PC-3 (cell line): ENCODE measurements at regions not wholly inside any gene's neighbourhood (a gene's known extent, or its start where the extent isn't known, plus 50 kb on each side); places are given as distances from the start of the nearest gene placed in this dataset.
"Not testable (repeated sequence)": the region's sequence is repeated elsewhere in the genome, so short reads cannot be mapped to it uniquely, and the experiment has no call there.

Experiments
- ATAC-seq: fragments of 200-7000 bp; cut with Tn5 transposase; 2 replicates; pipeline ENCODE4 v1.9.1; 2020; ENCODE audit warnings: mild to moderate bottlenecking, moderate library complexity
- BruUV-seq: library from RNA; stranded (reverse); fragments of 400-500 nt; replicated peaks from 2 replicates; lab custom pipeline; 2021; lab: Mats Ljungman, UMichigan
- CTCF ChIA-PET: fragments of 300-600 bp; sonication (Branson Sonifier 250); formaldehyde crosslinking; loops from one replicate; lab custom pipeline; 2022; ENCODE audit warnings: antibody characterized with exemption; lab: Charles Lee
- POLR2A ChIA-PET: fragments of 300-600 bp; sonication (Branson Sonifier 250); formaldehyde crosslinking; loops from one replicate; lab custom pipeline; 2022; ENCODE audit warnings: antibody characterized with exemption; ENCODE audit not compliant: unreplicated experiment; lab: Charles Lee
- DNase-seq: peaks from one replicate; pipeline ENCODE4 v3.0.0-alpha.2; 2015
- H2AFZ ChIP-seq: fragments of 300-600 bp; sonication (generic); 2 replicates; pipeline ENCODE4 v1.6.0; 2016; ENCODE audit warnings: antibody characterized with exemption, low read length
- H3F3A ChIP-seq: fragments of 300-600 bp; sonication (generic); one replicate; pipeline ENCODE4 v1.6.0; 2017; ENCODE audit warnings: antibody characterized with exemption, low read length, control low read depth, mild to moderate bottlenecking; ENCODE audit not compliant: unreplicated experiment
- H3K27ac ChIP-seq: fragments of 300-600 bp; sonication (generic); 2 replicates; pipeline ENCODE4 v1.5.1; 2016; ENCODE audit warnings: mild to moderate bottlenecking, low read length
- H3K27me3 ChIP-seq: fragments of 300-600 bp; sonication (generic); 2 replicates; pipeline ENCODE4 v1.6.1; 2016; ENCODE audit warnings: low read length, mixed read lengths
- H3K36me3 ChIP-seq: fragments of 300-600 bp; sonication (generic); 2 replicates; pipeline ENCODE4 v1.6.1; 2016; ENCODE audit warnings: low read depth, mixed run types, low read length, mixed read lengths
- H3K4me1 ChIP-seq: fragments of 300-600 bp; sonication (generic); 2 replicates; pipeline ENCODE4 v1.5.1; 2016; ENCODE audit warnings: low read length; ENCODE audit not compliant: insufficient read depth
- H3K4me2 ChIP-seq: fragments of 300-600 bp; sonication (generic); 2 replicates; pipeline ENCODE4 v1.6.0; 2016; ENCODE audit warnings: low read length
- H3K4me3 ChIP-seq: fragments of 300-600 bp; sonication (generic); 2 replicates; pipeline ENCODE4 v1.5.1; 2016; ENCODE audit warnings: mild to moderate bottlenecking, low read length, mixed read lengths
- H3K79me2 ChIP-seq: fragments of 300-600 bp; sonication (generic); 2 replicates; pipeline ENCODE4 v1.6.1; 2017; ENCODE audit warnings: low read length, mixed read lengths
- H3K9ac ChIP-seq: fragments of 300-600 bp; sonication (generic); 2 replicates; pipeline ENCODE4 v1.6.0; 2016; ENCODE audit warnings: mild to moderate bottlenecking, low read length
- H3K9me2 ChIP-seq: fragments of 300-600 bp; sonication (generic); replicated peaks from 2 replicates; pipeline ENCODE4 v1.6.1; 2016; ENCODE audit warnings: mixed run types, low read length, mixed read lengths
- H3K9me3 ChIP-seq: fragments of 300-600 bp; sonication (generic); 2 replicates; pipeline ENCODE4 v1.6.1; 2016; ENCODE audit warnings: low read length, mixed read lengths
- H4K20me1 ChIP-seq: fragments of 300-600 bp; sonication (generic); 2 replicates; pipeline ENCODE4 v1.6.1; 2016; ENCODE audit warnings: low read length, mixed read lengths
- CTCF ChIP-seq: fragments of 300-600 bp; sonication (generic); conservative IDR thresholded peaks from 2 replicates; pipeline ENCODE4 v1.5.1; 2017; ENCODE audit warnings: antibody characterized with exemption, low read depth, mild to moderate bottlenecking, low read length
- EZH2 ChIP-seq: fragments of 300-600 bp; sonication (generic); IDR thresholded peaks from one replicate; pipeline ENCODE4 v1.6.1; 2017; ENCODE audit warnings: antibody characterized with exemption, mild to moderate bottlenecking, low read length; ENCODE audit not compliant: unreplicated experiment
- EZH2phosphoT487 ChIP-seq: fragments of 300-600 bp; sonication (generic); IDR thresholded peaks from 2 replicates; pipeline ENCODE4 v1.6.1; 2018; ENCODE audit warnings: mild to moderate bottlenecking, antibody characterized with exemption, low read length, borderline replicate concordance
- intact Hi-C: fragments of 100-400 bp; cut with micrococcal nuclease; formaldehyde crosslinking; loops from 2 replicates; pipeline ENCODE4 v1.9.0; 2023

GRCh38 chr5:148884339-148885020, 58.1 kb downstream of the ADRB2 start:
- H3K27ac ChIP-seq = no peak overlapping the region
- H3K9ac ChIP-seq = no peak overlapping the region
- ATAC-seq = 0 out of 2 replicates have a peak, but pooled peaks have one; percentile 29
- no peak for TF ChIP-seq CTCF
- no peak for TF ChIP-seq EZH2phosphoT487
- no peak for TF ChIP-seq EZH2
- no TSS peak for BruUV-seq
- no peaks in the 10 kb centered on the region for H3K79me2 ChIP-seq
- intact Hi-C loops = no loop called here
- H2AFZ ChIP-seq = no peak overlapping the region
- no peak overlapping the region for H3K4me3 ChIP-seq
- no peaks in the 10 kb centered on the region for H4K20me1 ChIP-seq
- no peaks in the 10 kb centered on the region for H3F3A ChIP-seq
- DNase-seq = no peak
- H3K36me3 ChIP-seq = no peaks in the 10 kb centered on the region
- H3K4me2 ChIP-seq = no peak overlapping the region
- POLR2A ChIA-PET = interaction anchor here (0.6 kb wide), 1 partner anchor 23 kb away, joined by 4 read pairs; no protein-coding TSS in a partner anchor
- no peaks in the 10 kb centered on the region for H3K4me1 ChIP-seq
- no peaks in the 10 kb centered on the region for H3K27me3 ChIP-seq
- 0 out of 2 replicates have a peak, but pooled peaks cover 3% of the 10 kb centered on the region for H3K9me2 ChIP-seq
- CTCF ChIA-PET = interaction anchor here (0.7 kb wide), 2 partner anchors 151 to 153 kb away, joined by 3 read pairs; no protein-coding TSS in a partner anchor
- H3K9me3 ChIP-seq = no peaks in the 10 kb centered on the region

GRCh38 chr5:148887123-148887881, 60.9 kb downstream of the ADRB2 start:
- ATAC-seq (no peak), DNase-seq (no peak)
- Histone ChIP-seq H3K27me3 (no peaks in the 10 kb centered on the region), H3K4me3 (no peak overlapping the region), H3K9me2 (no peaks in the 10 kb centered on the region), H3K4me2 (no peak overlapping the region), H3K4me1 (no peaks in the 10 kb centered on the region), H3K79me2 (no peaks in the 10 kb centered on the region), H3K27ac (no peak overlapping the region), H2AFZ (no peak overlapping the region), H3F3A (no peaks in the 10 kb centered on the region), H3K36me3 (no peaks in the 10 kb centered on the region), H3K9ac (no peak overlapping the region), H4K20me1 (no peaks in the 10 kb centered on the region), H3K9me3 (no peaks in the 10 kb centered on the region)
- POLR2A ChIA-PET = no interaction called here
- CTCF ChIA-PET = no interaction called here
- intact Hi-C loops = no loop called here
- BruUV-seq = no TSS peak
- TF ChIP-seq CTCF = no peak
- no peak for TF ChIP-seq EZH2phosphoT487
- TF ChIP-seq EZH2 = no peak

DNA sequence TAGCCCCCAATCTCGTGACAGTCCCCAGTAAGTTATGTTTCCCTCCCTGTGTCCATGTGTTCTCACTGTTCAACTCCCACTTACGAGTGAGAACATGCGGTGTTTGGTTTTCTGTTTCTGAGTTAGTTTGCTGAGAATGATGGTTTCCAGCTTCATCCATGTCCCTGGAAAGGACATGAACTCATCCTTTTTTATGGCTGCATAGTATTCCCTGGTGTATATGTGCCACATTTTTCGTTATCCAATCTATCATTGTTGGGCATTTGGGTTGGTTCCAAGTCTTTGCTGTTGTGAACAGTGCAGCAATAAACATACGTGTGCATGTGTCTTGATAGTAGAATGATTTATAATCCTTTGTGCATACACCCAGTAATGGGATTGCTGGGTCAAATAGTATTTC, 63.5 kb downstream of the ADRB2 start:
- H3K4me2 ChIP-seq, H3K27me3 ChIP-seq, H3K9ac ChIP-seq, H3K9me2 ChIP-seq, H2AFZ ChIP-seq, H4K20me1 ChIP-seq, H3K4me3 ChIP-seq, H3K27ac ChIP-seq, DNase-seq, H3K79me2 ChIP-seq, intact Hi-C loops, POLR2A ChIA-PET, H3K4me1 ChIP-seq, BruUV-seq, CTCF ChIA-PET, H3F3A ChIP-seq, ATAC-seq, H3K9me3 ChIP-seq, H3K36me3 ChIP-seq: not testable (repeated sequence)

DNA sequence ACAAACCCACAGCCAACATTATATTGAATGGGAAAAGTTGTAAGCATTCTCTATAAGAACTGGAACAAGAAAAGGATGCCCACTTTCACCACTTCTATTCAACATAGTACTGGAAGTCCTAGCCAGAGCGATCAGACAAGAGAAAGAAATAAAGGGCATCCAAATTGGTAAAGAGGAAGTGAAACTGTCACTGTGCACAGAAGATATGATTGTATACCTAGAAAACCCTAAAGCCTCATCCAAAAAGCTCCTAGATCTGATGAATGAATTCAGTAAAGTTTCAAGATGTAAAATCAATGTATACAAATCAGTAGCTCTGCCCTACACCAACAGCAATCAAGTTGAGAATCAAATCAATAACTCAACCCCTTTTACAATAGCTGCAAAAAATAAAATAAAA, 69.0 kb downstream of the ADRB2 start:
- H3K4me2 ChIP-seq, H3K4me1 ChIP-seq, H3K9ac ChIP-seq, H2AFZ ChIP-seq, H4K20me1 ChIP-seq, H3K27me3 ChIP-seq, H3K79me2 ChIP-seq, H3K9me2 ChIP-seq, H3K36me3 ChIP-seq, CTCF ChIA-PET, BruUV-seq, DNase-seq, H3K27ac ChIP-seq, H3K9me3 ChIP-seq, ATAC-seq, POLR2A ChIA-PET, H3F3A ChIP-seq, H3K4me3 ChIP-seq: not testable (repeated sequence)
- intact Hi-C loops = loop anchor here (5.0 kb wide), 1 partner anchor 43 kb away; no protein-coding TSS in a partner anchor
